ENCODE measurements at regions not wholly inside any gene's neighbourhood (a gene's known extent, or its start where the extent isn't known, plus 50 kb on each side); places are given as distances from the start of the nearest gene placed in this dataset.
A peak's percentile ranks its signal among the peaks of the same experiment; 100 is the strongest.

DNA sequence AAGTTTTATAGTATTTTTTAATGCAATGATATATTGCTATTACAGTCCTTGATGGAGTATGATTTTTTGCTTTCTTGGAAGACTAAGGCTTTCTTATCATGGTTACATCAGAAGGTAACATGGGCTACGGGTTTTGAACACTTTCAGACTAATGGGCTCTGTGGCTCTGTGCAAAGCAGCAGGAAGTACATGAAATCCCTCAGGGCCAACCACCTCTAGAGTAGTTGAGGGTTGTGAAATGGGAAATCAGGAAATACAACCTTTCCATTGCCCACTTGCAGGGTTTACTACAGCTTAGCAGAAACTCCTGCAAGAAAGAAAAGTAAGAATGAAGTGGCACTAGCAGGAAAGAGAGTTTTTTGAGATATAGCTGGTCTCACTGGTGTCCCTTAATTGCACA, 853.5 kb downstream of the KCNMA1 start (continued):
- TF ChIP-seq SMAD3 (CRISPR knock-in tag; IDR thresholded peaks at IDR 0.05; ENCODE audit: borderline replicate concordance) (no peak), ZNF396 (CRISPR knock-in tag; IDR thresholded peaks at IDR 0.05; ENCODE audit: borderline replicate concordance) (no peak)

DNA sequence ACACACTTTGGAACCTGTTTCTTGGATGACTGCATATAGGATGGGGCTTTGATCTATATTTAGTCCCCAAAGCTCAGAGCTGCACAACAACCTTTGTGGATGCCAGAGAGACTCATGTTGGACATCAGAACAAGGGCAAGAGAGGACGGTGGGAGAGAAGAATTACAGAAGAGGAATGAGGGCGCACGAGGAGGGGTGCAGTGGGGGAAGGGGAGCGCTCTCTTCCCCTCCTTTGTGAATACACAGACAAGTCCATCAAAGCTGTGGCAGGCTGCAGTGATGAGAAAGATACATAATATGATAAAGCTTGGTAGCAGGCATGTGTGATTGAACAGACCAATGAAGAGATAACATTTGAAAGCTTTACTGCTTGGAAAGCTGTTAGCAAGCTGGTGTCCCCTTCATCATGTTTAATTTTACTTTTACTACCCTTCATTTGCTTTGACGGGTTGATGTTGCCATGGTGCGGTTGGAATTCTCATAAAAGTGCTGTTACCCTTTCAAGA, 857.8 kb downstream of the KCNMA1 start:
- peaks cover 18% of the 10 kb centered on the region for H3K9me3 Mint-ChIP-seq
- H3K36me3 Mint-ChIP-seq, result peaks cover 14% of the 10 kb centered on the region
- H3K27me3 Mint-ChIP-seq (ENCODE audit: low read depth), result no peaks in the 10 kb centered on the region
- peak overlapping the region; percentile 89 for H3K27ac Mint-ChIP-seq
- ATAC-seq (peak; percentile 46), DNase-seq (ENCODE audit: low spot score) (peak; percentile 10)
- H3K4me1 Mint-ChIP-seq, result peaks cover 46% of the 10 kb centered on the region
- TF ChIP-seq, protein P1, sequence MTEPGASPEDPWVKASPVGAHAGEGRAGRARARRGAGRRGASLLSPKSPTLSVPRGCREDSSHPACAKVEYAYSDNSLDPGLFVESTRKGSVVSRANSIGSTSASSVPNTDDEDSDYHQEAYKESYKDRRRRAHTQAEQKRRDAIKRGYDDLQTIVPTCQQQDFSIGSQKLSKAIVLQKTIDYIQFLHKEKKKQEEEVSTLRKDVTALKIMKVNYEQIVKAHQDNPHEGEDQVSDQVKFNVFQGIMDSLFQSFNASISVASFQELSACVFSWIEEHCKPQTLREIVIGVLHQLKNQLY (CRISPR knock-in tag; IDR thresholded peaks at IDR 0.05), result no peak
- TF ChIP-seq, protein P2, sequence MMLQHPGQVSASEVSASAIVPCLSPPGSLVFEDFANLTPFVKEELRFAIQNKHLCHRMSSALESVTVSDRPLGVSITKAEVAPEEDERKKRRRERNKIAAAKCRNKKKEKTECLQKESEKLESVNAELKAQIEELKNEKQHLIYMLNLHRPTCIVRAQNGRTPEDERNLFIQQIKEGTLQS (CRISPR knock-in tag; conservative IDR thresholded peaks at IDR 0.05), result no peak
- TF ChIP-seq, protein P3, sequence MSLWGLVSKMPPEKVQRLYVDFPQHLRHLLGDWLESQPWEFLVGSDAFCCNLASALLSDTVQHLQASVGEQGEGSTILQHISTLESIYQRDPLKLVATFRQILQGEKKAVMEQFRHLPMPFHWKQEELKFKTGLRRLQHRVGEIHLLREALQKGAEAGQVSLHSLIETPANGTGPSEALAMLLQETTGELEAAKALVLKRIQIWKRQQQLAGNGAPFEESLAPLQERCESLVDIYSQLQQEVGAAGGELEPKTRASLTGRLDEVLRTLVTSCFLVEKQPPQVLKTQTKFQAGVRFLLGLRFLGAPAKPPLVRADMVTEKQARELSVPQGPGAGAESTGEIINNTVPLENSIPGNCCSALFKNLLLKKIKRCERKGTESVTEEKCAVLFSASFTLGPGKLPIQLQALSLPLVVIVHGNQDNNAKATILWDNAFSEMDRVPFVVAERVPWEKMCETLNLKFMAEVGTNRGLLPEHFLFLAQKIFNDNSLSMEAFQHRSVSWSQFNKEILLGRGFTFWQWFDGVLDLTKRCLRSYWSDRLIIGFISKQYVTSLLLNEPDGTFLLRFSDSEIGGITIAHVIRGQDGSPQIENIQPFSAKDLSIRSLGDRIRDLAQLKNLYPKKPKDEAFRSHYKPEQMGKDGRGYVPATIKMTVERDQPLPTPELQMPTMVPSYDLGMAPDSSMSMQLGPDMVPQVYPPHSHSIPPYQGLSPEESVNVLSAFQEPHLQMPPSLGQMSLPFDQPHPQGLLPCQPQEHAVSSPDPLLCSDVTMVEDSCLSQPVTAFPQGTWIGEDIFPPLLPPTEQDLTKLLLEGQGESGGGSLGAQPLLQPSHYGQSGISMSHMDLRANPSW (CRISPR knock-in tag; conservative IDR thresholded peaks at IDR 0.05; ENCODE audit: low read depth), result no peak
- 0 out of 2 replicates have a peak, but pooled peaks have one; percentile 28 for TF ChIP-seq ZNF671 (CRISPR knock-in tag; IDR thresholded peaks at IDR 0.05)
- no peak for TF ChIP-seq GRHL2 (CRISPR knock-in tag; IDR thresholded peaks at IDR 0.05; ENCODE audit: insufficient replicate concordance, severe bottlenecking)
- H3K4me3 Mint-ChIP-seq, result peak overlapping the region; percentile 52
- POLR2A ChIA-PET, result no interaction called here
- CTCF ChIA-PET, result no interaction called here

DNA sequence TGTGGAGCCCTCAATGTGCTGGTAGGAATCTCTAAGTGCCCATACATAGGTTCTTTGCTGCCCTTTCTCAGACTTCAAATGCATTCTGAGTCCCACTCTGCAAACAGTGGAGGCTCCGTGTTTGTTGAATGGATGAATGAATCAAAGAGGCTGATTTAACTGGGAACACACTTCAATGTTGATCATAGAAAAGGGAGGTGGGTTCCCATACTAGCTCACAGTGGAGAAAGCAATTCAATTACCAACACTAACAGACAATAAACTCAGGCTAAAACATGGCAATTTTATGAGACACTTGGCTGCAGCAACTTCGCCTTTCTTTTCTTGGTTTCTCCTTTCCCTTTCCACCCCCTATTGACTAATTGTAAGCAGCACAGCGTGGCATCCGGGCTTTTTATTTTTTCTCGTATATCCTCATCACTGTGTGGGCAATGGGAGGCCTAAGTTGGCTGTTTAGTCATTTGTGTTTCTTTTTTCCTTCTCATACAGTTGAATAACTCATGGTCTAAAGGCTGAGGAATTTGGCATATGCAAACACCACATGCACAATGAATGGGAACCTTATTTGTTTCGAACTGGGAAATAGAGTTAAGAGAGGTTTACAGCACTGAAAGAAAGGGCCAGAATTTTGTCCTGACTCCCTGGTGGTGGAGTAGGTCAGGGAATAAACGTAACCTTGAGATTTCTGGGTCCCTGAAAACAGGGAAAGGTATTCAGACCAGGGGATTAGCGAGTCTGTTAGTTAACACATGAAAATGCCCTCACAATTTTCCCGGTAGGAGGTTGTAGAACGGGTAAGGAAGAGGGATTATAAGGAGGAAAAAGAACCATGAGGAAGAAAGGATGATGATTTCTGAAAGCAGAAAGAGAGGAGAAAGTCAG, 858.5 kb downstream of the KCNMA1 start:
- Mint-ChIP-seq H3K9me3 (peaks cover 25% of the 10 kb centered on the region), H3K27ac (peak overlapping the region; percentile 89), H3K27me3 (ENCODE audit: low read depth) (no peaks in the 10 kb centered on the region), H3K4me1 (peaks cover 46% of the 10 kb centered on the region), H3K4me3 (peak overlapping the region; percentile 52), H3K36me3 (peaks cover 20% of the 10 kb centered on the region)
- peak; percentile 84 for ATAC-seq
- DNase-seq (ENCODE audit: low spot score), result peak; percentile 17
- no peak for TF ChIP-seq NFYB (CRISPR knock-in tag; conservative IDR thresholded peaks at IDR 0.05; ENCODE audit: low read depth)
- peak; percentile 43; the same call in 1 of the 2 replicates for TF ChIP-seq ZNF423 (CRISPR knock-in tag; IDR thresholded peaks at IDR 0.05)
- TF ChIP-seq IRF2 (CRISPR knock-in tag; IDR thresholded peaks at IDR 0.05; ENCODE audit: borderline replicate concordance, low read depth), result no peak
- no peak for TF ChIP-seq CBFB (CRISPR knock-in tag; IDR thresholded peaks at IDR 0.05; ENCODE audit: low read depth)
- TF ChIP-seq, protein P4, sequence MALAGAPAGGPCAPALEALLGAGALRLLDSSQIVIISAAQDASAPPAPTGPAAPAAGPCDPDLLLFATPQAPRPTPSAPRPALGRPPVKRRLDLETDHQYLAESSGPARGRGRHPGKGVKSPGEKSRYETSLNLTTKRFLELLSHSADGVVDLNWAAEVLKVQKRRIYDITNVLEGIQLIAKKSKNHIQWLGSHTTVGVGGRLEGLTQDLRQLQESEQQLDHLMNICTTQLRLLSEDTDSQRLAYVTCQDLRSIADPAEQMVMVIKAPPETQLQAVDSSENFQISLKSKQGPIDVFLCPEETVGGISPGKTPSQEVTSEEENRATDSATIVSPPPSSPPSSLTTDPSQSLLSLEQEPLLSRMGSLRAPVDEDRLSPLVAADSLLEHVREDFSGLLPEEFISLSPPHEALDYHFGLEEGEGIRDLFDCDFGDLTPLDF (CRISPR knock-in tag; IDR thresholded peaks at IDR 0.05), result no peak
- TF ChIP-seq NFATC4 (CRISPR knock-in tag; IDR thresholded peaks at IDR 0.05), result no peak
- TF ChIP-seq, protein P5, sequence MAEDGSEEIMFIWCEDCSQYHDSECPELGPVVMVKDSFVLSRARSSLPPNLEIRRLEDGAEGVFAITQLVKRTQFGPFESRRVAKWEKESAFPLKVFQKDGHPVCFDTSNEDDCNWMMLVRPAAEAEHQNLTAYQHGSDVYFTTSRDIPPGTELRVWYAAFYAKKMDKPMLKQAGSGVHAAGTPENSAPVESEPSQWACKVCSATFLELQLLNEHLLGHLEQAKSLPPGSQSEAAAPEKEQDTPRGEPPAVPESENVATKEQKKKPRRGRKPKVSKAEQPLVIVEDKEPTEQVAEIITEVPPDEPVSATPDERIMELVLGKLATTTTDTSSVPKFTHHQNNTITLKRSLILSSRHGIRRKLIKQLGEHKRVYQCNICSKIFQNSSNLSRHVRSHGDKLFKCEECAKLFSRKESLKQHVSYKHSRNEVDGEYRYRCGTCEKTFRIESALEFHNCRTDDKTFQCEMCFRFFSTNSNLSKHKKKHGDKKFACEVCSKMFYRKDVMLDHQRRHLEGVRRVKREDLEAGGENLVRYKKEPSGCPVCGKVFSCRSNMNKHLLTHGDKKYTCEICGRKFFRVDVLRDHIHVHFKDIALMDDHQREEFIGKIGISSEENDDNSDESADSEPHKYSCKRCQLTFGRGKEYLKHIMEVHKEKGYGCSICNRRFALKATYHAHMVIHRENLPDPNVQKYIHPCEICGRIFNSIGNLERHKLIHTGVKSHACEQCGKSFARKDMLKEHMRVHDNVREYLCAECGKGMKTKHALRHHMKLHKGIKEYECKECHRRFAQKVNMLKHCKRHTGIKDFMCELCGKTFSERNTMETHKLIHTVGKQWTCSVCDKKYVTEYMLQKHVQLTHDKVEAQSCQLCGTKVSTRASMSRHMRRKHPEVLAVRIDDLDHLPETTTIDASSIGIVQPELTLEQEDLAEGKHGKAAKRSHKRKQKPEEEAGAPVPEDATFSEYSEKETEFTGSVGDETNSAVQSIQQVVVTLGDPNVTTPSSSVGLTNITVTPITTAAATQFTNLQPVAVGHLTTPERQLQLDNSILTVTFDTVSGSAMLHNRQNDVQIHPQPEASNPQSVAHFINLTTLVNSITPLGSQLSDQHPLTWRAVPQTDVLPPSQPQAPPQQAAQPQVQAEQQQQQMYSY (CRISPR knock-in tag; IDR thresholded peaks at IDR 0.05), result no peak
- CTCF ChIA-PET, result no interaction called here
- POLR2A ChIA-PET, result no interaction called here

All from WTC11 (cell line).